GM12873 (cell line): ENCODE measurements at regions not wholly inside any gene's neighbourhood (a gene's known extent, or its start where the extent isn't known, plus 50 kb on each side); places are given as distances from the start of the nearest gene placed in this dataset.

Experiments
- CTCF ChIP-seq: IDR thresholded peaks from 2 replicates; pipeline ENCODE4 v1.5.1; 2012; ENCODE audit warnings: low read depth, mild to moderate bottlenecking, moderate library complexity, low read length, control low read depth; ENCODE audit not compliant: insufficient read depth; ENCODE audit errors: missing control alignments

- TF ChIP-seq CTCF: no peak
Observed at GRCh38 chr6:90687775-90688380, 101.0 kb upstream of the MAP3K7 start.

- TF ChIP-seq CTCF: no peak
Observed at GRCh38 chr6:90681863-90682262, 95.0 kb upstream of the MAP3K7 start.

GRCh38 chr6:90678049-90678779 lies 91.3 kb upstream of the MAP3K7 start:
- TF ChIP-seq CTCF: no peak

- no peak for TF ChIP-seq CTCF
Observed at GRCh38 chr6:90677440-90677839, 90.6 kb upstream of the MAP3K7 start.

DNA sequence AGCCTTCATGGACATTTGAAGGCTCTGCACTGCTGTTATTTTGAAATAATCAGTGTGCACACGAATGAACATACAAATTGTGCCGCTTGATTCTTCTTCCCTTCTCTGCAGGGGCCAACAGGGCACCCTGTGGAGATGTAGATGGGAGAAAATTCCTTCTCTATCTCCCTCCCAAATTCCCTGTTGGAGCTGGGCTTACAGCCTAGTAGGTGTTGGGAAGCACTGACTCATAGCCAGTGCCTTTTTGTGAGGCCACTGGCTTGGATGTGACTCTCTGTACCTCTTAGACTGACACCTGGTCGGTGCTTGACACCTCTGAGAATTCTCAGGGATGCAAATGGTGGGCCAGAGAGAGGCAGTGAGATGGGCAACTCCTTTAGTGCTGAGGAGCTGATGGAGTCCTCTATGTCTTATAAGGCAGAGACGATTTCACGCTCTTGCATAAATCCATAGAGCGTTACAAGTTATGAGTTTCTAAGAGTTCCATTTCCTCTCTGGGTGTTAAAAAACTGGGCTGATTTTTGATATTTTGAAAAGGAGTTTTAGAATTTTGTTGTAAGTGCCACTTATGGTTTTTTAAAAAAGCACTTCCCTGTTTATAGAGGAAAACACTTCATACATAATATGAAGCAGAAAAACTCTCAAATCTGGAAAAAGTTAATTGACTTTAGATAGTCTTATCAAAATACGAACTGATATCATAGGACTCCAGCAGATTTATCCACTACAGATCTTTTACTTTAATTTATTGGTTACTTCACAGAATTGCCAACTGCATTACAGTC lies 89.8 kb upstream of the MAP3K7 start:
- no peak for TF ChIP-seq CTCF

DNA sequence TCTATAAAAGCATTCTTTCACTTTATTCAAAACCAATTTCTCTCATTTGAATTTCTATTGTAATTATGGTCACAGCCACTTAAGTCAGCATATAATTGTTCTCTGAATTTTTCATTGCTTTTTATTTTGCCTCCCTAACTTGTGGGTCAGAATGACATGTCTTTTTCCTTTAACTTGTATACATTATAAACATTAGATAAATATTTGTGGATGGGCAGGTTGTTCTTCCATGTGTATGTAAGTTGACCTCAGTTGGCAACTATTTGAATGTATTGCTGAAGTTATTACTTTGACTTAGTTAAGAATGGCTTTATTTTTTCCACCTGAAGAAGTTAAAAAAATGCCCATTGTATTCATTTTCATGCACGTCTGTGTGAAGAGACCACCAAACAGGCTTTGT lies 83.0 kb upstream of the MAP3K7 start:
- TF ChIP-seq CTCF: no peak

DNA sequence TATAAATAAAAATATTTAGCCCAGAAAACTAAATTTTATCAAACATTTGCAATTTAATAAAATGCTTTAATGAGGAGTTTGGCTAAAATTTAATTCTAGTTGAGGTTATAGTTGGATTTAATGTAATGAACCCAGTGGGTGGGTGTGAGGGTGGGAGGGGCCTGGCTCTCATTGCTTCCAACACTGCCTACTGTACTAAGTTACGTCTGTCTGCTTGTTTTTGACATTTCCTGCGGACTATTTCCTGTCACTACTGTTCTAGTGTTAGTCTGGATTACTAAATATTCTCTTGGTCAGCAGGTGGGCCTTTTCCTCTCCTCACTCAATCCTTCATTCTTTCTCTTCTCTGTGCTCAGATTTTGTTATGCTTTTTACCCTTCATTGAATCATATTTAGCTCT lies 82.5 kb upstream of the MAP3K7 start:
- TF ChIP-seq CTCF: no peak
